Omental fat pad (tissue), 3 donors: ENCODE measurements at regions not wholly inside any gene's neighbourhood (a gene's known extent, or its start where the extent isn't known, plus 50 kb on each side); places are given as distances from the start of the nearest gene placed in this dataset.

ENCODE experiments used
- ATAC-seq: fragments of 150-250 bp; one replicate; pipeline ENCODE4 v1.9.1; 2016; ENCODE audit warnings: mild to moderate bottlenecking, moderate library complexity; ENCODE audit not compliant: low FRiP score
- DNase-seq: peaks from one replicate; pipeline ENCODE4 v3.0.0-alpha.2; 2019; ENCODE audit warnings: low spot score
- CTCF ChIP-seq, 3 donors: fragments of 450-650 bp; IDR thresholded peaks; one replicate each; pipeline ENCODE4 v1.5.1; 2016 to 2017; ENCODE audit warnings: antibody characterized with exemption in 3 of 3, mild to moderate bottlenecking in 3 of 3, moderate library complexity in 2 of 3

- ATAC-seq, result no peak
Measured at GRCh38 chr2:121038431-121038830, 246.6 kb downstream of the TFCP2L1 start.

GRCh38 chr2:121038891-121039616 is 245.9 kb downstream of the TFCP2L1 start:
- ATAC-seq (peak; percentile 65), DNase-seq (no peak)
- TF ChIP-seq CTCF (IDR thresholded peaks at IDR 0.05), result no peak

More at GRCh38 chr2:121038431-121038830, 246.6 kb downstream of the TFCP2L1 start:
- TF ChIP-seq CTCF (IDR thresholded peaks at IDR 0.05), result no peak
- DNase-seq, result no peak

- no peak for DNase-seq
- no peak for TF ChIP-seq CTCF (IDR thresholded peaks at IDR 0.05)
- no peak for ATAC-seq
Measured at GRCh38 chr2:121039679-121040078, 245.3 kb downstream of the TFCP2L1 start.

- no peak for TF ChIP-seq CTCF (IDR thresholded peaks at IDR 0.05)
- DNase-seq, result no peak
- ATAC-seq, result no peak
Measured at GRCh38 chr2:121041516-121041915, 243.5 kb downstream of the TFCP2L1 start.

GRCh38 chr2:121043061-121043826 is 241.8 kb downstream of the TFCP2L1 start:
- ATAC-seq, result no peak

GRCh38 chr2:121043827-121044222 is 241.2 kb downstream of the TFCP2L1 start:
- no peak for TF ChIP-seq CTCF (IDR thresholded peaks at IDR 0.05)
- DNase-seq, result no peak
- ATAC-seq, result no peak

More at GRCh38 chr2:121043061-121043826, 241.8 kb downstream of the TFCP2L1 start:
- no peak for TF ChIP-seq CTCF (IDR thresholded peaks at IDR 0.05)
- DNase-seq, result no peak
